ENCODE measurements at regions not wholly inside any gene's neighbourhood (a gene's known extent, or its start where the extent isn't known, plus 50 kb on each side); places are given as distances from the start of the nearest gene placed in this dataset.

GRCh38 chr17:77420804-77421629 lies 280.2 kb downstream of the SEC14L1 start:
- TF ChIP-seq FOXM1 (IDR thresholded peaks at IDR 0.05; ENCODE audit: borderline replicate concordance, low read depth) = no peak
- no peak for TF ChIP-seq TAF1 (IDR thresholded peaks at IDR 0.05; ENCODE audit: low read depth)
- no peak for TF ChIP-seq CEBPB (IDR thresholded peaks at IDR 0.05)
- no peak for TF ChIP-seq EGR1 (IDR thresholded peaks at IDR 0.05)
- no peak for TF ChIP-seq MAX (IDR thresholded peaks at IDR 0.05)
- 0 out of 2 replicates have a peak, but pooled peaks have one; percentile 29 for TF ChIP-seq ZBTB7A (IDR thresholded peaks at IDR 0.05; ENCODE audit: low read depth)
- TF ChIP-seq REST (IDR thresholded peaks at IDR 0.05; ENCODE audit: low read depth) = no peak
- peak; percentile 81; the same call in 1 of the 2 replicates for TF ChIP-seq NFIC (IDR thresholded peaks at IDR 0.05)
- peak; percentile 48 for TF ChIP-seq TCF12 (IDR thresholded peaks at IDR 0.05; ENCODE audit: low read depth)
- TF ChIP-seq CREB1 (IDR thresholded peaks at IDR 0.05; ENCODE audit: low read depth) = no peak
- TF ChIP-seq YY1 (IDR thresholded peaks at IDR 0.05; ENCODE audit: low read depth) = 0 out of 2 replicates have a peak, but pooled peaks have one; percentile 7
- no peak for TF ChIP-seq EP300 (IDR thresholded peaks at IDR 0.05; ENCODE audit: borderline replicate concordance)

Data from Ishikawa (cell line).